ENCODE measurements at regions not wholly inside any gene's neighbourhood (a gene's known extent, or its start where the extent isn't known, plus 50 kb on each side); places are given as distances from the start of the nearest gene placed in this dataset.

GRCh38 chr2:8615252-8615575, 66.6 kb upstream of the ID2 start:
- Histone ChIP-seq H3K27ac (ENCODE audit: low read length) (no peak overlapping the region), H2AFZ (ENCODE audit: low read depth, low read length) (no peak overlapping the region), H3K36me3 (ENCODE audit: insufficient read depth, low read length) (no peaks in the 10 kb centered on the region), H3K9ac (ENCODE audit: low read length) (no peak overlapping the region), H3K9me2 (ENCODE audit: insufficient read depth, low read length) (no peaks in the 10 kb centered on the region), H3F3A (ENCODE audit: insufficient read depth, low read length, poor library complexity, severe bottlenecking) (no peaks in the 10 kb centered on the region), H3K4me2 (ENCODE audit: low read length) (no peak overlapping the region), H3K27me3 (ENCODE audit: insufficient read depth, low read depth, low read length) (no peaks in the 10 kb centered on the region), H3K9me3 (ENCODE audit: low read length) (no peaks in the 10 kb centered on the region), H3K4me3 (ENCODE audit: low read length) (no peak overlapping the region), H4K20me1 (ENCODE audit: insufficient read depth) (no peaks in the 10 kb centered on the region), H3K79me2 (replicated peaks; ENCODE audit: insufficient read depth, low read length) (no peaks in the 10 kb centered on the region)
- TF ChIP-seq SMC3 (conservative IDR thresholded peaks at IDR 0.05; ENCODE audit: poor library complexity) (no peak), EZH2 (IDR thresholded peaks at IDR 0.05; ENCODE audit: borderline replicate concordance, insufficient read depth, low read length, poor library complexity, severe bottlenecking) (no peak), EP300 (conservative IDR thresholded peaks at IDR 0.05; ENCODE audit: poor library complexity, severe bottlenecking) (no peak), REST (IDR thresholded peaks at IDR 0.05; ENCODE audit: borderline replicate concordance) (no peak), MXI1 (conservative IDR thresholded peaks at IDR 0.05; ENCODE audit: poor library complexity, severe bottlenecking) (no peak)

- H3K27me3 ChIP-seq (ENCODE audit: insufficient read depth, low read depth, low read length): no peaks in the 10 kb centered on the region
- TF ChIP-seq EZH2 (IDR thresholded peaks at IDR 0.05; ENCODE audit: borderline replicate concordance, insufficient read depth, low read length, poor library complexity, severe bottlenecking): no peak
- H3K9ac ChIP-seq (ENCODE audit: low read length): no peak overlapping the region
- H2AFZ ChIP-seq (ENCODE audit: low read depth, low read length): no peak overlapping the region
- H3K4me2 ChIP-seq (ENCODE audit: low read length): no peak overlapping the region
- H3K4me3 ChIP-seq (ENCODE audit: low read length): no peak overlapping the region
- no peaks in the 10 kb centered on the region for H3F3A ChIP-seq (ENCODE audit: insufficient read depth, low read length, poor library complexity, severe bottlenecking)
- no peaks in the 10 kb centered on the region for H3K36me3 ChIP-seq (ENCODE audit: insufficient read depth, low read length)
- no peaks in the 10 kb centered on the region for H3K9me2 ChIP-seq (ENCODE audit: insufficient read depth, low read length)
- no peaks in the 10 kb centered on the region for H4K20me1 ChIP-seq (ENCODE audit: insufficient read depth)
- no peaks in the 10 kb centered on the region for H3K9me3 ChIP-seq (ENCODE audit: low read length)
- no peaks in the 10 kb centered on the region for H3K79me2 ChIP-seq (replicated peaks; ENCODE audit: insufficient read depth, low read length)
- no peak overlapping the region for H3K27ac ChIP-seq (ENCODE audit: low read length)
Measured at GRCh38 chr2:8615576-8616281, 66.1 kb upstream of the ID2 start.

GRCh38 chr2:8617048-8617447, 64.8 kb upstream of the ID2 start:
- Histone ChIP-seq H3K9me2 (ENCODE audit: insufficient read depth, low read length) (no peaks in the 10 kb centered on the region), H3K9me3 (ENCODE audit: low read length) (no peaks in the 10 kb centered on the region), H3K4me3 (ENCODE audit: low read length) (no peak overlapping the region), H3K27me3 (ENCODE audit: insufficient read depth, low read depth, low read length) (no peaks in the 10 kb centered on the region), H3K4me2 (ENCODE audit: low read length) (no peak overlapping the region), H3K27ac (ENCODE audit: low read length) (no peak overlapping the region), H3F3A (ENCODE audit: insufficient read depth, low read length, poor library complexity, severe bottlenecking) (no peaks in the 10 kb centered on the region), H4K20me1 (ENCODE audit: insufficient read depth) (no peaks in the 10 kb centered on the region), H3K36me3 (ENCODE audit: insufficient read depth, low read length) (no peaks in the 10 kb centered on the region), H3K79me2 (replicated peaks; ENCODE audit: insufficient read depth, low read length) (no peaks in the 10 kb centered on the region), H2AFZ (ENCODE audit: low read depth, low read length) (no peak overlapping the region), H3K9ac (ENCODE audit: low read length) (no peak overlapping the region)
- TF ChIP-seq TAF1 (IDR thresholded peaks at IDR 0.05; ENCODE audit: low read depth): no peak
- no peak for TF ChIP-seq REST (IDR thresholded peaks at IDR 0.05; ENCODE audit: borderline replicate concordance)
- no peak for TF ChIP-seq POLR2AphosphoS5 (IDR thresholded peaks at IDR 0.05)

Measured in neural cell (in vitro differentiated cells).